ENCODE measurements at regions not wholly inside any gene's neighbourhood (a gene's known extent, or its start where the extent isn't known, plus 50 kb on each side); places are given as distances from the start of the nearest gene placed in this dataset.

DNA sequence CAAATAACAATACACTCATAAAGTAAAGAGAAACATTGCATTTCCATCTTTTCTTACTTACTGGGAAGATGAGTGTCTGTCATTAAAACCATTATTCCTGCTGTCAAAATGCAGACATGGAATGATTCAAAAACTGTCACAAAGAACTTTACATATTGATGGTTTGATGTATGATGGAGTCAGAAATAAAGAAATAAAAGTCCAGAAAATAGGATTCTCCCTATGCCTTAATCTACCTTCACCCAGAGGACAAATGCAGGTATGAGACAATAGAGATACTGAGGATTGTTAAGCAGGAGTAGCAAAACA is 656.1 kb downstream of the TBC1D4 start:
- Histone ChIP-seq H3K9ac (ENCODE audit: low read length) (no peak overlapping the region), H3K9me2 (replicated peaks; ENCODE audit: insufficient read depth, low read length) (no peaks in the 10 kb centered on the region), H3K4me2 (ENCODE audit: low read depth, low read length, poor library complexity, severe bottlenecking) (no peak overlapping the region)

DNA sequence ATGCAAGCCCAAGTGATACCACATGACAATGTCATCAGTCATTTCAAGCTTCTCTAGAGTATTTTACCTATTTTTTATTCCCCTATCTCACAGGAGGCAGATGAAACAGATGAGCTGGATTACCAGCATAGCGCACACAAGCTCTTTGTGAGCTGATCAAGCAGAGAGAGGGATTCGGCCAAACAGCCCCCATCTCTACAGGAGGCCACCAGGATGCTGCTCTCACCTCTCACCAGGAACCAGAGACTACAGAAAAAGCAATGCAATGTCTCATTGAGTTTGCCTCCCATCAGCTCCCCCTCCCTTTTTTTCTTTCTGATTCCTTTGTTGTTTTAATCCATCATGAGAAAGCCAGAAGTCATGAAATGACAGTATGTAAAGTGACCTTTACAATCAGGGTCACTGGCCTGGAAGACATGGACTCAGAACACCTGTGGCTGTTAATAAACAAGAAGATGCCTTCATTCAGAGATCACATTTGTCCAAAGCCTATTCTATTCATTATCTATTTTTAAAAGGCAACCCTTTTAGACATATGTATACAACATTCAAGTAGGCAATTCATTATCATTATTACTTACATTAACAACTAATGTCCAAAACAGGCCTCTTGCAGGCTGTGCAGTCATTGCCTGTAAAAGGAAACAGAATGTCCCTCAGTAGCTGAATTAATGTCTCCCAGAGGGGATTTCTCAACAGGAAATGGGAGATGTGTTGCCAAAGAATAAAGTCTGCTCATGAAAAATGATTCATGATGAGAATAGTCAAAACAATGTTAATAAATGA is 656.6 kb downstream of the TBC1D4 start:
- Histone ChIP-seq H3K9ac (ENCODE audit: low read length) (no peak overlapping the region), H3K9me3 (ENCODE audit: insufficient read depth, low read length) (no peaks in the 10 kb centered on the region), H3K79me2 (ENCODE audit: insufficient read depth, low read length) (no peaks in the 10 kb centered on the region), H3F3A (ENCODE audit: insufficient read depth) (no peaks in the 10 kb centered on the region), H3K9me2 (replicated peaks; ENCODE audit: insufficient read depth, low read length) (no peaks in the 10 kb centered on the region), H3K4me3 (ENCODE audit: insufficient read depth, low read length, poor library complexity, severe bottlenecking) (no peak overlapping the region), H3K36me3 (ENCODE audit: low read length) (no peaks in the 10 kb centered on the region), H3K27ac (ENCODE audit: low read depth, low read length) (no peak overlapping the region), H3K4me2 (ENCODE audit: low read depth, low read length, poor library complexity, severe bottlenecking) (no peak overlapping the region), H4K20me1 (ENCODE audit: low read depth, low read length) (no peaks in the 10 kb centered on the region), H2AFZ (ENCODE audit: low read depth, low read length, severe bottlenecking) (no peak overlapping the region), H3K27me3 (ENCODE audit: low read length) (no peaks in the 10 kb centered on the region)
- TF ChIP-seq EZH2phosphoT487 (conservative IDR thresholded peaks at IDR 0.05; ENCODE audit: low read length): no peak
- TF ChIP-seq, protein P1, sequence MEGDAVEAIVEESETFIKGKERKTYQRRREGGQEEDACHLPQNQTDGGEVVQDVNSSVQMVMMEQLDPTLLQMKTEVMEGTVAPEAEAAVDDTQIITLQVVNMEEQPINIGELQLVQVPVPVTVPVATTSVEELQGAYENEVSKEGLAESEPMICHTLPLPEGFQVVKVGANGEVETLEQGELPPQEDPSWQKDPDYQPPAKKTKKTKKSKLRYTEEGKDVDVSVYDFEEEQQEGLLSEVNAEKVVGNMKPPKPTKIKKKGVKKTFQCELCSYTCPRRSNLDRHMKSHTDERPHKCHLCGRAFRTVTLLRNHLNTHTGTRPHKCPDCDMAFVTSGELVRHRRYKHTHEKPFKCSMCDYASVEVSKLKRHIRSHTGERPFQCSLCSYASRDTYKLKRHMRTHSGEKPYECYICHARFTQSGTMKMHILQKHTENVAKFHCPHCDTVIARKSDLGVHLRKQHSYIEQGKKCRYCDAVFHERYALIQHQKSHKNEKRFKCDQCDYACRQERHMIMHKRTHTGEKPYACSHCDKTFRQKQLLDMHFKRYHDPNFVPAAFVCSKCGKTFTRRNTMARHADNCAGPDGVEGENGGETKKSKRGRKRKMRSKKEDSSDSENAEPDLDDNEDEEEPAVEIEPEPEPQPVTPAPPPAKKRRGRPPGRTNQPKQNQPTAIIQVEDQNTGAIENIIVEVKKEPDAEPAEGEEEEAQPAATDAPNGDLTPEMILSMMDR (IDR thresholded peaks at IDR 0.05; ENCODE audit: insufficient read depth, low read length, poor library complexity, severe bottlenecking): no peak

More for the DNA sequence above, 656.1 kb downstream of the TBC1D4 start:
- no peaks in the 10 kb centered on the region for H4K20me1 ChIP-seq (ENCODE audit: low read depth, low read length)
- no peaks in the 10 kb centered on the region for H3K27me3 ChIP-seq (ENCODE audit: low read length)
- TF ChIP-seq, protein P1 (IDR thresholded peaks at IDR 0.05; ENCODE audit: insufficient read depth, low read length, poor library complexity, severe bottlenecking): no peak
- no peak for TF ChIP-seq EZH2phosphoT487 (conservative IDR thresholded peaks at IDR 0.05; ENCODE audit: low read length)
- H3K27ac ChIP-seq (ENCODE audit: low read depth, low read length): no peak overlapping the region
- no peak overlapping the region for H3K4me3 ChIP-seq (ENCODE audit: insufficient read depth, low read length, poor library complexity, severe bottlenecking)
- no peaks in the 10 kb centered on the region for H3K79me2 ChIP-seq (ENCODE audit: insufficient read depth, low read length)
- H3K9me3 ChIP-seq (ENCODE audit: insufficient read depth, low read length): no peaks in the 10 kb centered on the region
- no peaks in the 10 kb centered on the region for H3F3A ChIP-seq (ENCODE audit: insufficient read depth)
- H2AFZ ChIP-seq (ENCODE audit: low read depth, low read length, severe bottlenecking): no peak overlapping the region
- H3K36me3 ChIP-seq (ENCODE audit: low read length): no peaks in the 10 kb centered on the region

DNA sequence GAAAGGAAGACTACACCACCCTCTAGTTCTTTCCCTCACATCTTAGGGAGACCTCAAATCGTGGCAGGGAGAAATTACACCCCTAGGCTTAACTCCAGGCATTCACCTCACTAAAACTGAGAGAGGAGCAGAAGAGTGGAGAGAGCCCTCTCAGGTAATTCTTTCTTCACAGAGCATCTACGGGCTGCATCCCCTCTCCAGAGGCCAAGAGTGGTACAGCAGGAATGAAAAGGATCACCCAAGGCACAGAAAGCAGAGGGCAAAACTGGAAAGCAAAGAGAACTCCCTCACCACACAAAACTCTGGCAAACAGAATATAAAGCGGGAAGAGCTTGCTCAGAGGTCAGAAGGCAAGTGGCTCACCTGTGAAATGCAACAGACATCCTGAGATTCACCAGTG is 661.2 kb downstream of the TBC1D4 start:
- Histone ChIP-seq H2AFZ (ENCODE audit: low read depth, low read length, severe bottlenecking) (no peak overlapping the region), H3K79me2 (ENCODE audit: insufficient read depth, low read length) (no peaks in the 10 kb centered on the region), H4K20me1 (ENCODE audit: low read depth, low read length) (no peaks in the 10 kb centered on the region), H3F3A (ENCODE audit: insufficient read depth) (no peaks in the 10 kb centered on the region), H3K4me3 (ENCODE audit: insufficient read depth, low read length, poor library complexity, severe bottlenecking) (no peak overlapping the region), H3K9me3 (ENCODE audit: insufficient read depth, low read length) (no peaks in the 10 kb centered on the region), H3K36me3 (ENCODE audit: low read length) (no peaks in the 10 kb centered on the region), H3K27me3 (ENCODE audit: low read length) (no peaks in the 10 kb centered on the region), H3K4me2 (ENCODE audit: low read depth, low read length, poor library complexity, severe bottlenecking) (no peak overlapping the region), H3K9ac (ENCODE audit: low read length) (no peak overlapping the region), H3K27ac (ENCODE audit: low read depth, low read length) (no peak overlapping the region), H3K9me2 (replicated peaks; ENCODE audit: insufficient read depth, low read length) (no peaks in the 10 kb centered on the region)
- no peak for TF ChIP-seq EZH2phosphoT487 (conservative IDR thresholded peaks at IDR 0.05; ENCODE audit: low read length)
- TF ChIP-seq, protein P1 (IDR thresholded peaks at IDR 0.05; ENCODE audit: insufficient read depth, low read length, poor library complexity, severe bottlenecking): no peak

All from SU-DHL-6 (cell line).